CD4-positive, alpha-beta T cell (primary cell): ENCODE measurements at regions not wholly inside any gene's neighbourhood (a gene's known extent, or its start where the extent isn't known, plus 50 kb on each side); places are given as distances from the start of the nearest gene placed in this dataset.

Source experiments
- ATAC-seq: fragments of 200-7000 bp; cut with Tn5 transposase; one replicate; pipeline ENCODE4 v1.10.0; 2022; ENCODE audit warnings: mild to moderate bottlenecking; ENCODE audit not compliant: poor library complexity
- CTCF ChIA-PET: fragments of 350-600 bp; sonication (Branson Sonifier 250); formaldehyde crosslinking; loops from one replicate; lab custom pipeline; 2021; ENCODE audit warnings: antibody characterized with exemption, inconsistent platforms; lab: Charles Lee
- POLR2A ChIA-PET: fragments of 350-600 bp; sonication (Branson Sonifier 250); formaldehyde crosslinking; loops from one replicate; lab custom pipeline; 2021; ENCODE audit warnings: antibody characterized with exemption, inconsistent platforms; lab: Charles Lee
- DNase-seq, 14 experiments: peaks; one replicate each; pipeline ENCODE4 v3.0.0-alpha.2; 2013 to 2020; ENCODE audit warnings: mixed read lengths in 2 of 14
- H3K27ac ChIP-seq, 2 donors: one replicate each; pipeline versions ENCODE4 v1.5.1 to v1.7.0; 2013; ENCODE audit warnings: low read length in 2 of 2, low read depth in 1 of 2, mild to moderate bottlenecking in 1 of 2
- H3K27me3 ChIP-seq, 2 experiments: 1 replicate in 1 of 2; 2 replicates in 1 of 2; pipeline versions ENCODE4 v1.6.1 to v1.7.0; 2013; ENCODE audit warnings: low read length in 2 of 2, control low read depth in 1 of 2, mild to moderate bottlenecking in 1 of 2, moderate library complexity in 1 of 2; ENCODE audit not compliant: insufficient read depth in 2 of 2, control insufficient read depth in 1 of 2
- H3K36me3 ChIP-seq: one replicate; pipeline ENCODE4 v1.6.1; 2013; ENCODE audit warnings: low read length, control low read depth; ENCODE audit not compliant: insufficient read depth
- H3K4me1 ChIP-seq: one replicate; pipeline ENCODE4 v1.6.1; 2013; ENCODE audit warnings: low read length, control low read depth; ENCODE audit not compliant: insufficient read depth
- H3K4me3 ChIP-seq: one replicate; pipeline ENCODE4 v1.5.1; 2013; ENCODE audit warnings: mild to moderate bottlenecking, low read length, moderate library complexity
- H3K9me3 ChIP-seq, 2 experiments: 1 replicate in 1 of 2; 2 replicates in 1 of 2; pipeline versions ENCODE4 v1.6.1 to v1.7.0; 2013; ENCODE audit warnings: low read length in 2 of 2, mild to moderate bottlenecking in 2 of 2, control low read depth in 1 of 2, moderate library complexity in 1 of 2; ENCODE audit not compliant: control insufficient read depth in 1 of 2, insufficient read depth in 1 of 2
- H3K27ac Mint-ChIP-seq: one replicate; pipeline ENCODE4 v1.8.0; 2020; ENCODE audit warnings: mixed read lengths
- H3K27me3 Mint-ChIP-seq: one replicate; pipeline ENCODE4 v1.8.0; 2021; ENCODE audit warnings: mixed read lengths
- H3K36me3 Mint-ChIP-seq: one replicate; pipeline ENCODE4 v1.8.0; 2021; ENCODE audit warnings: low read depth, mixed read lengths
- H3K4me1 Mint-ChIP-seq: one replicate; pipeline ENCODE4 v1.8.0; 2021; ENCODE audit warnings: low read depth, mixed read lengths
- H3K4me3 Mint-ChIP-seq: one replicate; pipeline ENCODE4 v1.8.0; 2020; ENCODE audit warnings: mild to moderate bottlenecking, mixed read lengths
- H3K9me3 Mint-ChIP-seq: one replicate; pipeline ENCODE4 v1.8.0; 2020; ENCODE audit warnings: mixed read lengths
- intact Hi-C, 2 experiments: fragments of 100-400 bp; cut with DNase I in 1 of 2; cut with micrococcal nuclease in 1 of 2; formaldehyde crosslinking; loops; one replicate each; pipeline versions ENCODE4 v1.15.1 to v1.9.0; 2023 to 2025; cut with DNase I, micrococcal nuclease
- TF ChIP-seq, protein P1 (sequence below): fragments of 200-600 bp; IDR thresholded peaks from one replicate; pipeline ENCODE4 v1.8.0; 2022; ENCODE audit warnings: antibody characterized with exemption, mild to moderate bottlenecking

DNA sequence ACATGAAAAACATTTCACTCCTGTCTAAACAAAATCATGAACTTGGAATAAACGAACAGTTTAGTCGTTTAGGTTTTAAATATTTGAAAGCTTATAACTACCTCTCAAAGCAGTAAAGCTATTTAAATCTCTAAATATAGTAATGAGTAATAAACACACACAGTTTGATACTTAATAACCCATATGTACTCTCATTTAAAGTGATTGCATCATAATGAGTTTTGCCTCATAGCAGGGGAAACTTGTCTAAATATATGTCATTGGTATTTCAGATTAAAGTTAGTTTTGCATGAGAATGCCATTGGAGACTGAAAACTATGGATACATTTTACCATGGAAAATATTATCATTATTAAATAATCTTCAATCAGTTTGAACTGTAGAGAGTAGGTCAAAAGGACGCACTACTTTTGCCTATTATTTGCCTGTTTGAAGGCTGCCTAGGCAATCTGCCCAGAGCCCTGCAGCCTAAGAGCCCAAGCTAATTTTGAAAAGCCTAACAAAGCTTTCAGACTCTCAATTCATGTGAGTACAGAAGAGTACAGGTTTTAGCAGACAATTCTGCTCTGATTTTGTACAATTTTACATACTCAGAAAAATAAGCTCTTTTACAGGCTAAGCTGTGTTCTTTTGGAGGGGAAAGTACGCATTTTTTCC, 632.8 kb downstream of the HACE1 start:
- POLR2A ChIA-PET, result no interaction called here
- Histone ChIP-seq H3K4me3 (no peak overlapping the region), H3K27ac (no peak overlapping the region), H3K4me1 (no peaks in the 10 kb centered on the region), H3K9me3 (no peaks in the 10 kb centered on the region), H3K27me3 (no peaks in the 10 kb centered on the region), H3K36me3 (no peaks in the 10 kb centered on the region)
- Mint-ChIP-seq H3K27ac (no peak overlapping the region), H3K4me1 (no peaks in the 10 kb centered on the region), H3K9me3 (no peaks in the 10 kb centered on the region), H3K4me3 (no peak overlapping the region), H3K27me3 (no peaks in the 10 kb centered on the region), H3K36me3 (no peaks in the 10 kb centered on the region)
- ATAC-seq, result no peak
- intact Hi-C loops, result no loop called here
- no peak for DNase-seq
- CTCF ChIA-PET, result no interaction called here
- TF ChIP-seq, protein P1, sequence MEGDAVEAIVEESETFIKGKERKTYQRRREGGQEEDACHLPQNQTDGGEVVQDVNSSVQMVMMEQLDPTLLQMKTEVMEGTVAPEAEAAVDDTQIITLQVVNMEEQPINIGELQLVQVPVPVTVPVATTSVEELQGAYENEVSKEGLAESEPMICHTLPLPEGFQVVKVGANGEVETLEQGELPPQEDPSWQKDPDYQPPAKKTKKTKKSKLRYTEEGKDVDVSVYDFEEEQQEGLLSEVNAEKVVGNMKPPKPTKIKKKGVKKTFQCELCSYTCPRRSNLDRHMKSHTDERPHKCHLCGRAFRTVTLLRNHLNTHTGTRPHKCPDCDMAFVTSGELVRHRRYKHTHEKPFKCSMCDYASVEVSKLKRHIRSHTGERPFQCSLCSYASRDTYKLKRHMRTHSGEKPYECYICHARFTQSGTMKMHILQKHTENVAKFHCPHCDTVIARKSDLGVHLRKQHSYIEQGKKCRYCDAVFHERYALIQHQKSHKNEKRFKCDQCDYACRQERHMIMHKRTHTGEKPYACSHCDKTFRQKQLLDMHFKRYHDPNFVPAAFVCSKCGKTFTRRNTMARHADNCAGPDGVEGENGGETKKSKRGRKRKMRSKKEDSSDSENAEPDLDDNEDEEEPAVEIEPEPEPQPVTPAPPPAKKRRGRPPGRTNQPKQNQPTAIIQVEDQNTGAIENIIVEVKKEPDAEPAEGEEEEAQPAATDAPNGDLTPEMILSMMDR, result no peak

DNA sequence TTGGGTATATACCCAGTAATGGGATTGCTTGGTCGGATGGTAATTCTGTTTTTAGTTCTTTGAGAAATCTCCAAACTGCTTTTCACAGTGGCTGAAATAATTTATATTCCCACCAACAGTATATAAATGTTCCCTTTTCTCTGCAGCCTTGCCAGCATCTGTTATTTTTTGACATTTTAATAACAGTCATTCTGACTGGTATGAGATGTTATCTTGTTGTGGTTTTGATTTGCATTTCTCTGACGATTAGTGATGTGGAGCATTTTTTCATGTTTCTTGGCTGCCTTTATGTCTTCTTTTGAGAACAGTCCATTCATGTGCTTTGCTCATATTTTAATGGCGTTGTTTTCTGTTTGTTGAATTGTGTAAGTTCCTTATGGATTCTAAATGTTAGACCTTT, 641.6 kb downstream of the HACE1 start:
- Mint-ChIP-seq H3K9me3 (no peaks in the 10 kb centered on the region), H3K27me3 (no peaks in the 10 kb centered on the region), H3K36me3 (no peaks in the 10 kb centered on the region), H3K4me3 (no peak overlapping the region), H3K4me1 (no peaks in the 10 kb centered on the region), H3K27ac (no peak overlapping the region)
- POLR2A ChIA-PET, result no interaction called here
- H3K4me3 ChIP-seq, result no peak overlapping the region
- H3K36me3 ChIP-seq, result no peaks in the 10 kb centered on the region
- CTCF ChIA-PET, result no interaction called here
- H3K27me3 ChIP-seq, result no peaks in the 10 kb centered on the region
- H3K27ac ChIP-seq, result no peak overlapping the region
- TF ChIP-seq, protein P1, result no peak
- no peaks in the 10 kb centered on the region for H3K4me1 ChIP-seq
- ATAC-seq (no peak), DNase-seq (no peak)
- no peaks in the 10 kb centered on the region for H3K9me3 ChIP-seq
- intact Hi-C loops, result no loop called here

DNA sequence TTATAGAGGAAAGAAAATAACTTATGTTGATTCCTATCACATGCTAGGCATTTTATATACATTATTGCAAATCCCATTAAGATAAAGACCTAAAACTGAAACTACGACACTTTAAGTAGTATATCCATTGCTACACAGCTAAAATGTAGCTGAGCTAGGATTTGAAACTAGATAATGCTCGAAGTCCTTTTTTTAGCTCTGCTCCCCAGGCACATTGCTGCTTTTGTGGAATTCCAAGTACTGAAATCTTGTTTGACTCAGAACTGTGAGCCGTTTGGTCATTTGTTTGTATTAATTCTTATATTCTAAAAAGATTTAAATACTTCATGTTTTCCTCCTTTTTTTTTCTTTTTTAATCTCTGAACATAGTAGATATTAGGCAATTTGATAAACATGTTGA, 644.8 kb downstream of the HACE1 start:
- H3K27ac Mint-ChIP-seq, result no peak overlapping the region
- TF ChIP-seq, protein P1, result no peak
- H3K4me3 Mint-ChIP-seq, result no peak overlapping the region
- ChIA-PET CTCF (no interaction called here), POLR2A (no interaction called here)
- Histone ChIP-seq H3K27ac (no peak overlapping the region), H3K27me3 (no peaks in the 10 kb centered on the region), H3K4me1 (no peaks in the 10 kb centered on the region), H3K9me3 (no peaks in the 10 kb centered on the region), H3K4me3 (no peak overlapping the region), H3K36me3 (no peaks in the 10 kb centered on the region)
- no peaks in the 10 kb centered on the region for H3K27me3 Mint-ChIP-seq
- no peak for DNase-seq
- intact Hi-C loops, result no loop called here
- H3K9me3 Mint-ChIP-seq, result no peaks in the 10 kb centered on the region
- H3K4me1 Mint-ChIP-seq, result no peaks in the 10 kb centered on the region
- H3K36me3 Mint-ChIP-seq, result no peaks in the 10 kb centered on the region
- ATAC-seq, result no peak
